Esophagus muscularis mucosa (tissue), 4 donors: ENCODE measurements at regions not wholly inside any gene's neighbourhood (a gene's known extent, or its start where the extent isn't known, plus 50 kb on each side); places are given as distances from the start of the nearest gene placed in this dataset.

ENCODE experiments used
- EP300 ChIP-seq: sonication (generic); formaldehyde crosslinking; IDR thresholded peaks from one replicate; pipeline ENCODE4 v1.6.1; 2017; ENCODE audit warnings: antibody characterized with exemption
- POLR2A ChIP-seq: fragments of 450-650 bp; IDR thresholded peaks from one replicate; pipeline ENCODE4 v1.6.1; 2017; ENCODE audit warnings: antibody characterized with exemption, moderate library complexity, mild to moderate bottlenecking, low read depth
- POLR2AphosphoS5 ChIP-seq, 2 donors: sonication (generic); formaldehyde crosslinking; IDR thresholded peaks; one replicate each; pipeline ENCODE4 v1.6.1; 2017; ENCODE audit warnings: antibody characterized with exemption in 2 of 2
- TF ChIP-seq, protein P1 (sequence below), 3 experiments: fragments of 200-600 bp in 2 of 3; fragments of 450-650 bp in 1 of 3; sonication (generic) in 2 of 3; IDR thresholded peaks; one replicate each; pipeline ENCODE4 v1.5.1; 2017 to 2019; ENCODE audit warnings: antibody characterized with exemption in 3 of 3, mild to moderate bottlenecking in 2 of 3, moderate library complexity in 1 of 3

DNA sequence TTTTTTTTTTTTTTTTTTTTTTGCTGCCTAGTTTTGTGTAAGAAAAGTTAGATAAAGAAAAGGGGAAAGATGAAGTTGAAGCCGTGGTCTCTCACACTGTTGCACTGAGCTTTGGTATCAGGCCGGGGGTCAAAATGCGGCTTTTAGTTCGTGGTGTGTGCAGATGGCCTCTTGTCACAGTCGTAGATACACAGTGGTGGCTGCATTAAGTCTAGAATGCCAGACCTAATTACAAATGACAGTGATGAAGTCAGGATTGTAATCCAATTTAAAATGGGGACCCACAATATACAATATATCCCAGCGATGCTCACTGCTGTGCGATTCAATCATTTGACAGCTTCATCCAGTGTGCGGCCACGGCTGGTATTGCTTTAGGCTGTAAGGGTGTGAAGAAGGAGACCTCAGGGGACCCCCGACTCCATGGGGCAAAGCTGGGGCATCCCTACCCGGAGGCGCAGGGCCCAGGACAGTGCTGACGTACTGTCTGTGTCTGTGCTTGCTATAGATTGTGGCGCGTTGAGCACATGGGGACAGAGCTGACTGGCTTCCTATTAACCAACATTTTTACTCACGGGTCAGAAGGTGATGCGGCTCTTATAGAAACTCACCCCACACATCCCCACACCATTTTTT is 210.0 kb upstream of the SOX4 start:
- TF ChIP-seq, protein P1, sequence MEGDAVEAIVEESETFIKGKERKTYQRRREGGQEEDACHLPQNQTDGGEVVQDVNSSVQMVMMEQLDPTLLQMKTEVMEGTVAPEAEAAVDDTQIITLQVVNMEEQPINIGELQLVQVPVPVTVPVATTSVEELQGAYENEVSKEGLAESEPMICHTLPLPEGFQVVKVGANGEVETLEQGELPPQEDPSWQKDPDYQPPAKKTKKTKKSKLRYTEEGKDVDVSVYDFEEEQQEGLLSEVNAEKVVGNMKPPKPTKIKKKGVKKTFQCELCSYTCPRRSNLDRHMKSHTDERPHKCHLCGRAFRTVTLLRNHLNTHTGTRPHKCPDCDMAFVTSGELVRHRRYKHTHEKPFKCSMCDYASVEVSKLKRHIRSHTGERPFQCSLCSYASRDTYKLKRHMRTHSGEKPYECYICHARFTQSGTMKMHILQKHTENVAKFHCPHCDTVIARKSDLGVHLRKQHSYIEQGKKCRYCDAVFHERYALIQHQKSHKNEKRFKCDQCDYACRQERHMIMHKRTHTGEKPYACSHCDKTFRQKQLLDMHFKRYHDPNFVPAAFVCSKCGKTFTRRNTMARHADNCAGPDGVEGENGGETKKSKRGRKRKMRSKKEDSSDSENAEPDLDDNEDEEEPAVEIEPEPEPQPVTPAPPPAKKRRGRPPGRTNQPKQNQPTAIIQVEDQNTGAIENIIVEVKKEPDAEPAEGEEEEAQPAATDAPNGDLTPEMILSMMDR (IDR thresholded peaks at IDR 0.05), result no peak
- TF ChIP-seq POLR2AphosphoS5 (IDR thresholded peaks at IDR 0.05) (no peak), POLR2A (no peak), EP300 (no peak)
